ENCODE measurements at regions not wholly inside any gene's neighbourhood (a gene's known extent, or its start where the extent isn't known, plus 50 kb on each side); places are given as distances from the start of the nearest gene placed in this dataset.

DNA sequence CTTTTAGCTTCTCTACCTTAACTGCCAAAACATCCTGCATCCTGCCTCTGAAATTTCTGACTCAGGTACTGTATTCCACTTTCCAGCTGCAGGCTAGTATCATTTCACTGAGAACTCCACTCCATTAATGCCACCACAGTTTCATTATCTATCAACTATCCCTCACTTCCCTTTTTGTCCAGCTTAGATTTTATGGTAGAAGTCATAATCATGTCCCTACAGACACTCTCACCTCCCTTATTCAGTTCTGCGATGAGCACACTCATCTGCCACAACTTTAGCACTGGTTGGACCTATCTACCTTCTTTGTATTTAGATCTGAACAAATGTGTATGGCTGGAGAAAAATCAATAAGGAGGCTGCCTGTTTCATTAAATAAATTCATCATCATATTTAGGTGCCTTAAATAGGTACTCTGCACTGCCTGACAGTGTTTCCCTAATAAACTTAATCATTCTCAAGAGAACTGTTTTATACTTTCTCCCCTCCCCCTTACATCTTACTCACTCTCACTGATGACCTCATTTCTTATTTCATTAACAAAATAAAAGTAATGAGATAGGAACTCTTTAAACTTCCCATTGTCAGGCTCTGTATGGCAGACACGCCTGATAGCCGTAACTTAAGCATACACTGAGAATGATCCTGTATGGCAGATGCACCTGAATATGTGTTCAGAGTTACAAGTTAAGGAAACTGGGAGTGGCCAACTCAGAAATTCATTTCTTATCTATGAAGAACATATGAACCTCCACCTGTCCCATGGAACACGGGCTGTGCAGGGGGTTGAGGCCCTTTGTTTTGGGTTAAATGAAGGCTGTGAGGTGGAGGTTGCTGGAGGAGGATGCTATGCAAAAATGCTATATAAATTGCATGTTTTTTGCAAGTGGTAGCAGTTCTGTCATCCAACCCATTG is 95.3 kb upstream of the MAN1A1 start:
- TF ChIP-seq, protein P1, sequence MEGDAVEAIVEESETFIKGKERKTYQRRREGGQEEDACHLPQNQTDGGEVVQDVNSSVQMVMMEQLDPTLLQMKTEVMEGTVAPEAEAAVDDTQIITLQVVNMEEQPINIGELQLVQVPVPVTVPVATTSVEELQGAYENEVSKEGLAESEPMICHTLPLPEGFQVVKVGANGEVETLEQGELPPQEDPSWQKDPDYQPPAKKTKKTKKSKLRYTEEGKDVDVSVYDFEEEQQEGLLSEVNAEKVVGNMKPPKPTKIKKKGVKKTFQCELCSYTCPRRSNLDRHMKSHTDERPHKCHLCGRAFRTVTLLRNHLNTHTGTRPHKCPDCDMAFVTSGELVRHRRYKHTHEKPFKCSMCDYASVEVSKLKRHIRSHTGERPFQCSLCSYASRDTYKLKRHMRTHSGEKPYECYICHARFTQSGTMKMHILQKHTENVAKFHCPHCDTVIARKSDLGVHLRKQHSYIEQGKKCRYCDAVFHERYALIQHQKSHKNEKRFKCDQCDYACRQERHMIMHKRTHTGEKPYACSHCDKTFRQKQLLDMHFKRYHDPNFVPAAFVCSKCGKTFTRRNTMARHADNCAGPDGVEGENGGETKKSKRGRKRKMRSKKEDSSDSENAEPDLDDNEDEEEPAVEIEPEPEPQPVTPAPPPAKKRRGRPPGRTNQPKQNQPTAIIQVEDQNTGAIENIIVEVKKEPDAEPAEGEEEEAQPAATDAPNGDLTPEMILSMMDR (IDR thresholded peaks at IDR 0.05), result no peak
- TF ChIP-seq, protein P2, sequence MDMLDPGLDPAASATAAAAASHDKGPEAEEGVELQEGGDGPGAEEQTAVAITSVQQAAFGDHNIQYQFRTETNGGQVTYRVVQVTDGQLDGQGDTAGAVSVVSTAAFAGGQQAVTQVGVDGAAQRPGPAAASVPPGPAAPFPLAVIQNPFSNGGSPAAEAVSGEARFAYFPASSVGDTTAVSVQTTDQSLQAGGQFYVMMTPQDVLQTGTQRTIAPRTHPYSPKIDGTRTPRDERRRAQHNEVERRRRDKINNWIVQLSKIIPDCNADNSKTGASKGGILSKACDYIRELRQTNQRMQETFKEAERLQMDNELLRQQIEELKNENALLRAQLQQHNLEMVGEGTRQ (CRISPR knock-in tag; IDR thresholded peaks at IDR 0.05), result no peak
- TF ChIP-seq SP1 (CRISPR knock-in tag; conservative IDR thresholded peaks at IDR 0.05) (no peak), CBFB (CRISPR knock-in tag; IDR thresholded peaks at IDR 0.05; ENCODE audit: low read depth) (no peak), ELF4 (CRISPR knock-in tag; IDR thresholded peaks at IDR 0.05; ENCODE audit: low read depth) (no peak), TCF7 (CRISPR knock-in tag; IDR thresholded peaks at IDR 0.05; ENCODE audit: low read depth) (no peak), RELA (CRISPR knock-in tag; IDR thresholded peaks at IDR 0.05; ENCODE audit: borderline replicate concordance) (no peak)
- TF ChIP-seq, protein P3, sequence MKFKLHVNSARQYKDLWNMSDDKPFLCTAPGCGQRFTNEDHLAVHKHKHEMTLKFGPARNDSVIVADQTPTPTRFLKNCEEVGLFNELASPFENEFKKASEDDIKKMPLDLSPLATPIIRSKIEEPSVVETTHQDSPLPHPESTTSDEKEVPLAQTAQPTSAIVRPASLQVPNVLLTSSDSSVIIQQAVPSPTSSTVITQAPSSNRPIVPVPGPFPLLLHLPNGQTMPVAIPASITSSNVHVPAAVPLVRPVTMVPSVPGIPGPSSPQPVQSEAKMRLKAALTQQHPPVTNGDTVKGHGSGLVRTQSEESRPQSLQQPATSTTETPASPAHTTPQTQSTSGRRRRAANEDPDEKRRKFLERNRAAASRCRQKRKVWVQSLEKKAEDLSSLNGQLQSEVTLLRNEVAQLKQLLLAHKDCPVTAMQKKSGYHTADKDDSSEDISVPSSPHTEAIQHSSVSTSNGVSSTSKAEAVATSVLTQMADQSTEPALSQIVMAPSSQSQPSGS (CRISPR knock-in tag; IDR thresholded peaks at IDR 0.05; ENCODE audit: borderline replicate concordance, low read depth), result no peak
